HG03095 (cell line): ENCODE measurements at regions not wholly inside any gene's neighbourhood (a gene's known extent, or its start where the extent isn't known, plus 50 kb on each side); places are given as distances from the start of the nearest gene placed in this dataset.

ENCODE experiments used
- ATAC-seq: cut with Tn5 transposase; IDR thresholded peaks from one replicate; pipeline ENCODE4 v1.9.1; 2021; ENCODE audit warnings: moderate library complexity; ENCODE audit not compliant: unreplicated experiment

DNA sequence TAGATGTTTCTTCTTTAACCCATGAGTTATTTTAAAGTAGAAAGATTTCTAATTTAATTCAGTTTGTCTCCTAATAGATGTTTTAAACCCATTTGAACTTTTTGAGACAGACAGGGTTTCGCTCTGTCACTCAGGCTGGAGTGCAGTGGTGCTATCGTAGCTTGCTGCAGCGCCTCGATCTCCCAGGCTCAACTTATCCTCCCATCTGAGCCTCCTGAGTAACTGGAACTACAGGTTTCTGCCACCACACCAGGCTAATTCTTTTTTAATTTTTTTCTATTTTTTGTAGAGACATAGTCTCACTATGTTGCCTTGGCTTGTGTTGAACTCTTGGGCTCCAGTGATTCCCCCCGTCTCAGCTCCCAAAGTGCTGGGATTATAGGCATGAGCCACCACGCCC lies 53.0 kb upstream of the RAB18 start:
- no peak for ATAC-seq

DNA sequence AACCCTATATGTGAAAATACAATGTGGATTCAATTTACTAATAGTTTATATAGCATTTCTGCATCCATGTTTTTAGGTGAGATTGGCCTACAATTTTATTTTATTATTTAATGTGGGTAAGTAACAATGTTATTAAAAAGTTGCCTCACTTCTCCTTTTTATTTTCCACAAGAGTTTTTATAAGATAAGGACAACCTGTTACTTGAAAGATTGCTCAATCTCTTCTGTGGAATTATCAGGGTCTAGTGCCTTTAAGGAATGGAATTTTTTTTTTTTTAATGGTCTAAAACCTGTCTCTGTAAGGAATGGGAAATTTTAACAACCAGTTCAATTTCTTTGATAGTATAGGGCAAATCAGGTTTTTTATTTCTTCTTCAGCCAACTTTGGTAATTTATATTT lies 53.9 kb upstream of the RAB18 start:
- no peak for ATAC-seq

GRCh38 chr10:27449571-27449970 lies 54.5 kb upstream of the RAB18 start:
- no peak for ATAC-seq

GRCh38 chr10:27448921-27449320 lies 55.2 kb upstream of the RAB18 start:
- no peak for ATAC-seq

- ATAC-seq = no peak
Measured at GRCh38 chr10:27447540-27447939, 56.6 kb upstream of the RAB18 start.

DNA sequence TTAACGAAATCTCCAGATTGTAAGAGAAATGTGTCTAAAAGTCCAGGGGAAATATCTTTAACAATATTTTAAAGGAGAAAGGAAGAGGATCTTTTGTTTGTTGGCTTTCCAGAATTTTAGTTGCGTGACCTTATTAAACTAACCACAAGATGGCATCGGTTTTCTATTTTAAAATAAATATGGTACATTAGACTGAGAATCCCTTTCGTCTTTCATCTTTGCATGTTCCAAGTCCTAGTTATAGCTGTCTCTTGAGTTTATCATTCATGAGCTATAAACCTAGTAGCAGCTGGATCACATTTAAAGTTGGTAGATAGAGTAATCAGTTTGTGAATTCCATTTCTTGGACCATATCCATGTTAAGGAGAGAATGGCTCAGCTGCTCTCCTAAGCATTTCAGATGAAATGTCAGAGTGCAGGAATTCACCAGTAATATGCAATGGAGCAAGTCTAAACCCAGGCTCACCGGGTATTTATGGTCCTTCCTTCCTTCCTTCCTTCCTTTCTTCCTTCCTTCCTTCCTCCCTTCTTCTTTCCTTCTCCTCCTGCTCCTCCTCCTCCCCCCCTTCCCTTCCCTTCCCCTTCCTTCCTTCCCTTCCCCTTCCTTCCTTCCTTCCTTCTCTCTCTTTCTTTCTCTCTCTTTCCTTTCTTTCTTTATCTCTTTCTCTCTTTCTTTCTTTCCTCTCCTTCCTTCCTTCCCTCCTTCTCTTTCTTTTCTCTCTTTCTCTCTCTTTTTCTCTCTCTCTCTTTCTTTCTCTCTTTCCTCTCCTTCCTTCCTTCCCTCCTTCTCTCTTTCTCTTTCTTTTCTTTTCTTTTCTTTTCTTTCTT lies 57.8 kb upstream of the RAB18 start:
- ATAC-seq = no peak

DNA sequence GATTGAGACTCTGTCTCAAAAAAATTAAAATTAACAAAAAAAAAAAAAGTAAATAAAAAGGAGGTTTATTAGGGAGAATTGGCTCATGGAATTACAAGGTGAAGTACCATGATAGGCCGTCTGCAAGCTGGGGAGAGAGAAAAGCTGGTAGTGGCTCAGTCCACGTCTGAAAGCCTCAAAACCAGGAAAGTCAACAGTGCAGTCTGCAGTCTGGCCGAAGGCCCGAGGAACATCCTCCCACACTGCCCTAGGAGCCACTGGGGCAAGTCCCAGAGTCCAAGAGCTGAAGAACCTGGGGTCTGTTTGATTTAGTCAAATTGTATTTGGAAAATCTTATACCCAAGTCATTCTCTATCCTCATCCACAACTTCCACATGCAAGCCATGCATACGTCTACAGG lies 59.0 kb upstream of the RAB18 start:
- no peak for ATAC-seq

GRCh38 chr10:27440478-27440877 lies 63.6 kb upstream of the RAB18 start:
- no peak for ATAC-seq

- ATAC-seq = no peak
Measured at GRCh38 chr10:27440021-27440420, 64.1 kb upstream of the RAB18 start.

- no peak for ATAC-seq
Measured at GRCh38 chr10:27439101-27439500, 65.0 kb upstream of the RAB18 start.

GRCh38 chr10:27437775-27438174 lies 66.3 kb upstream of the RAB18 start:
- ATAC-seq = no peak

DNA sequence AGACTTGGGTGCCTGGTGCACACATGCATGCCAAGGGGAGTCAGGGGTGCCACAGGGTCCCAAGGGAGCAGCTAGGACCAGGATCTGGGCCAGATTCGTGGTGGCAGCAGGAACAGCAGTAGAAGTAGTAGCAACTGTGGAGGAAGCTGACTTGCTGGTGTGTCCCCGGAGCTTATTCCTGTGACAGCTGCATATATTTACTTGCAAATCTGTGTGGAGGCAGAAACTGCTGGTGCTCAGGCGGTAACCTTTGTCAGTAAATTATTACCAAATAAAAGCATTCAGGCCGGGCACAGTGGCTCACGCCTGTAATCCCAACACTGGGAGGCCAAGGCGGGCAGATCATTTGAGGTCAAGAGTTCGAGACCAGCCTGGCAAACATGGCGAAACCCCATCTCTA lies 67.4 kb upstream of the RAB18 start:
- no peak for ATAC-seq

DNA sequence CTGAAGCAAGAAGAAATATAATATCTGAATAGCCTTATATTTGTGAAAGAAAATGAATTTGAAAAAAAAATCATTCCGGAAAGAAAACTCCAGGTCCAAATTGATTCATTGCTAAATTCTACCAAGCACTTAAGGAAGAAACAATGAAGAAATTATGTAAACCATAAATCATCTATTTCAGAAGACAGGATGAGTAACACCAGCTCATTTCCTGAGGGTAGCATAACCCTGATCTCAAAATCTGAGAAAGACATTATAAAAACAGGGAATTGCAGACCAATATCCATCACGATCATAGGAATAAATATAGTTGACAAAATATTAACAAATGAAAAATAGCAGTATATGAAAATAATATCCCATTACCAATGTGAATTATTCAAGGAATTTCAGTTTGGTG lies 70.1 kb upstream of the RAB18 start:
- no peak for ATAC-seq

GRCh38 chr10:27426948-27427467 lies 77.1 kb upstream of the RAB18 start:
- no peak for ATAC-seq

GRCh38 chr10:27413831-27414348 lies 90.2 kb upstream of the RAB18 start:
- ATAC-seq = no peak

- no peak for ATAC-seq
Measured at GRCh38 chr10:27413387-27413786, 90.7 kb upstream of the RAB18 start.

DNA sequence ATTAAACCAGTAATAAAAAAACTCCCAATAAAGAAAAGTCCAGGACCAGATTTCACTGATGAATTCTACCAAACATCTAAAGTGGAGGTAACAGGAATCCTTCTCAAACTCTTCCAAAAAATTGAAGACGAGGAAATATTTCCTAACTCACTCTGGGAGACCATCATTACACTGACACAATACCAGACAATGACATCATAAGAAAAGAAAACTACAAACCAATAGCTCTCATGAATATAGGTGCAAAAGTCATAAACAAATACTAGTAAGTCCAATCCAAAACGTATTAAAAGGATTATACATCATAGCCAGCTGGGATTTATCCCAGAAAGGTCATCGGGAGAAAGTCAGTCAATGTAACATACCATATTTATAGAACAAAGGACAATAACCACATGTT lies 94.0 kb upstream of the RAB18 start:
- no peak for ATAC-seq

- no peak for ATAC-seq
Measured at GRCh38 chr10:27407271-27407670, 96.8 kb upstream of the RAB18 start.

- ATAC-seq = no peak
Measured at GRCh38 chr10:27399871-27400270, 104.2 kb upstream of the RAB18 start.

DNA sequence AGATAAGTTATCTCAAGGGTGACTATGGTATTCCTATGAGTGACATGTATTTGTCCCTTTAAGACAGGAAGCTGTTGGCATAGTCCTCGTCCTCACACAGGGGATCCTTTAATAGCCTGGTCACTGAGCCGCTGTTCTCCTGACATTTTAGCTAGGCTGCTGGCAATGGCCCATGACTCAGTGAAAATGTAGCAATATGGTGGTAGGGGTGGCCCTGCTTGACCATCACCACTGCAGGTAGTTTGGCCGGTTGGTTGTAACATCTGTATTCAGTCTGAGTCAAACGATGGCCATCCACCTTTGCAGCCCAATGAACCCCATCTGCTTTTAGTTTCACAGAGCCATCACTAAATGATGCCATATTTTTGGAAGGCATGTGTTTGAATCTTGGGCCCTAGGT lies 110.1 kb upstream of the RAB18 start:
- ATAC-seq = no peak

- ATAC-seq = no peak
Measured at GRCh38 chr10:27392606-27393005, 111.5 kb upstream of the RAB18 start.

- no peak for ATAC-seq
Measured at GRCh38 chr10:27391916-27392315, 112.2 kb upstream of the RAB18 start.

GRCh38 chr10:27391325-27391724 lies 112.8 kb upstream of the RAB18 start:
- ATAC-seq = no peak
